Chondrocyte (in vitro differentiated cells): ENCODE measurements at regions not wholly inside any gene's neighbourhood (a gene's known extent, or its start where the extent isn't known, plus 50 kb on each side); places are given as distances from the start of the nearest gene placed in this dataset.
"Not testable (repeated sequence)": the region's sequence is repeated elsewhere in the genome, so short reads cannot be mapped to it uniquely, and the experiment has no call there.

Experiments used
- DNase-seq: peaks from one replicate; pipeline ENCODE4 v3.0.0; 2021; ENCODE audit warnings: mixed read lengths, low spot score
- H3K27ac Mint-ChIP-seq: one replicate; pipeline ENCODE4 v1.8.0; 2021; ENCODE audit warnings: mild to moderate bottlenecking, moderate library complexity, mixed read lengths; ENCODE audit not compliant: unreplicated experiment
- H3K27me3 Mint-ChIP-seq: 2 replicates; pipeline ENCODE4 v1.8.0; 2021; ENCODE audit warnings: low read depth, mixed read lengths
- H3K36me3 Mint-ChIP-seq: 2 replicates; pipeline ENCODE4 v1.8.0; 2021; ENCODE audit warnings: low read depth, mixed read lengths
- H3K4me1 Mint-ChIP-seq: 2 replicates; pipeline ENCODE4 v1.8.0; 2021; ENCODE audit warnings: low read depth, mild to moderate bottlenecking, mixed read lengths
- H3K4me3 Mint-ChIP-seq: one replicate; pipeline ENCODE4 v1.8.0; 2021; ENCODE audit warnings: mild to moderate bottlenecking, moderate library complexity, mixed read lengths; ENCODE audit not compliant: unreplicated experiment
- H3K9me3 Mint-ChIP-seq: 2 replicates; pipeline ENCODE4 v1.8.0; 2021; ENCODE audit warnings: low read depth, mixed read lengths
- CTCF ChIP-seq: fragments of 200-600 bp; sonication (generic); IDR thresholded peaks from 2 replicates; pipeline ENCODE4 v1.5.0; 2021; ENCODE audit warnings: antibody characterized with exemption, mild to moderate bottlenecking, moderate library complexity

- Mint-ChIP-seq H3K4me1 (peaks cover 3% of the 10 kb centered on the region), H3K27me3 (no peaks in the 10 kb centered on the region), H3K9me3 (peaks cover 2% of the 10 kb centered on the region), H3K4me3 (no peak overlapping the region), H3K27ac (no peak overlapping the region), H3K36me3 (no peaks in the 10 kb centered on the region)
- TF ChIP-seq CTCF = no peak
- no peak for DNase-seq
These were observed 148.2 kb downstream of the RND3 start for GRCh38 chr2:150339282-150339681.

GRCh38 chr2:150335596-150335995, 151.9 kb downstream of the RND3 start:
- no peak for TF ChIP-seq CTCF
- no peak for DNase-seq
- Mint-ChIP-seq H3K36me3 (no peaks in the 10 kb centered on the region), H3K4me1 (peaks cover 7% of the 10 kb centered on the region), H3K4me3 (no peak overlapping the region), H3K27me3 (no peaks in the 10 kb centered on the region), H3K27ac (no peak overlapping the region), H3K9me3 (peaks cover 2% of the 10 kb centered on the region)

- Mint-ChIP-seq H3K4me3 (no peak overlapping the region), H3K27me3 (no peaks in the 10 kb centered on the region), H3K9me3 (no peaks in the 10 kb centered on the region), H3K4me1 (peaks cover 5% of the 10 kb centered on the region), H3K27ac (no peak overlapping the region), H3K36me3 (no peaks in the 10 kb centered on the region)
- DNase-seq = no peak
- TF ChIP-seq CTCF = no peak
These were observed 155.1 kb downstream of the RND3 start for GRCh38 chr2:150332383-150332782.

GRCh38 chr2:150327564-150328489, 159.6 kb downstream of the RND3 start:
- H3K27ac Mint-ChIP-seq = no peak overlapping the region
- TF ChIP-seq CTCF = no peak
- peaks cover 22% of the 10 kb centered on the region for H3K4me1 Mint-ChIP-seq
- no peaks in the 10 kb centered on the region for H3K36me3 Mint-ChIP-seq
- no peaks in the 10 kb centered on the region for H3K27me3 Mint-ChIP-seq
- H3K4me3 Mint-ChIP-seq = no peak overlapping the region
- no peak for DNase-seq
- H3K9me3 Mint-ChIP-seq = peaks cover 14% of the 10 kb centered on the region

GRCh38 chr2:150325656-150326314, 161.7 kb downstream of the RND3 start:
- TF ChIP-seq CTCF = no peak
- H3K4me3 Mint-ChIP-seq = no peak overlapping the region
- peaks cover 18% of the 10 kb centered on the region for H3K4me1 Mint-ChIP-seq
- H3K27ac Mint-ChIP-seq = no peak overlapping the region
- DNase-seq = no peak
- no peaks in the 10 kb centered on the region for H3K36me3 Mint-ChIP-seq
- peaks cover 14% of the 10 kb centered on the region for H3K9me3 Mint-ChIP-seq
- H3K27me3 Mint-ChIP-seq = no peaks in the 10 kb centered on the region

- Mint-ChIP-seq H3K9me3 (peaks cover 14% of the 10 kb centered on the region), H3K4me1 (peaks cover 18% of the 10 kb centered on the region)
- H3K4me3 Mint-ChIP-seq, H3K27me3 Mint-ChIP-seq, H3K36me3 Mint-ChIP-seq, DNase-seq, H3K27ac Mint-ChIP-seq: not testable (repeated sequence)
These were observed 164.4 kb downstream of the RND3 start for GRCh38 chr2:150323071-150323470.
